ENCODE measurements at regions not wholly inside any gene's neighbourhood (a gene's known extent, or its start where the extent isn't known, plus 50 kb on each side); places are given as distances from the start of the nearest gene placed in this dataset.

DNA sequence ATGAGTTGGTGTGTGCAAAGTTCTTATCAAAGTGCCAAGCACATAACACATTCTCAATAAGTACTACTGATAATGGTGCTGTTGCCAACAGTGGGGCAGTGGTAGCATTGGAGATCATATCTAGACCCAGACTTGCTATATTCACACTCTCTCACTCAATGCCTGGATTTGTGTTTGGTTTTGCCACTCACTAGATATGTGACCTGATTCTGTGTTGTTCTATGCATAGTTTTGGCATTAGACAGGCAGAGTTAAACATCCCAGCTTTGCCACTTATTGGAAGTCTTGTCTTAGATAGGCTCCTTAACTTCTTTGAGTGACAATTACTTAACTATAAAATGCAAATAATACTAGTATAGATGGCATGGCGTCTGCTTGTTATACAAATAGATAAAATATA lies 642.6 kb upstream of the CCDC179 start:
- TF ChIP-seq CTCF (IDR thresholded peaks at IDR 0.05), result no peak
- TF ChIP-seq POLR2A (IDR thresholded peaks at IDR 0.05), result no peak
